ENCODE measurements at regions not wholly inside any gene's neighbourhood (a gene's known extent, or its start where the extent isn't known, plus 50 kb on each side); places are given as distances from the start of the nearest gene placed in this dataset.

GRCh38 chr3:86744051-86744450 lies 246.9 kb downstream of the VGLL3 start:
- no peak for DNase-seq
- Histone ChIP-seq H3K27ac (ENCODE audit: low read depth in 1 of 2, low read length in 2 of 2) (no peak overlapping the region), H3K9me3 (ENCODE audit: control insufficient read depth in 1 of 2, insufficient read depth in 1 of 2, low read length in 2 of 2) (peaks cover 0 to 6% of the 10 kb centered on the region in 2 experiments), H3K4me3 (ENCODE audit: low read length) (no peak overlapping the region), H3K27me3 (ENCODE audit: control insufficient read depth in 1 of 2, insufficient read depth in 2 of 2, low read length in 2 of 2) (no peaks in the 10 kb centered on the region), H3K36me3 (ENCODE audit: insufficient read depth, low read length) (no peaks in the 10 kb centered on the region), H3K4me1 (ENCODE audit: insufficient read depth, low read length) (no peaks in the 10 kb centered on the region)
- TF ChIP-seq, protein P1, sequence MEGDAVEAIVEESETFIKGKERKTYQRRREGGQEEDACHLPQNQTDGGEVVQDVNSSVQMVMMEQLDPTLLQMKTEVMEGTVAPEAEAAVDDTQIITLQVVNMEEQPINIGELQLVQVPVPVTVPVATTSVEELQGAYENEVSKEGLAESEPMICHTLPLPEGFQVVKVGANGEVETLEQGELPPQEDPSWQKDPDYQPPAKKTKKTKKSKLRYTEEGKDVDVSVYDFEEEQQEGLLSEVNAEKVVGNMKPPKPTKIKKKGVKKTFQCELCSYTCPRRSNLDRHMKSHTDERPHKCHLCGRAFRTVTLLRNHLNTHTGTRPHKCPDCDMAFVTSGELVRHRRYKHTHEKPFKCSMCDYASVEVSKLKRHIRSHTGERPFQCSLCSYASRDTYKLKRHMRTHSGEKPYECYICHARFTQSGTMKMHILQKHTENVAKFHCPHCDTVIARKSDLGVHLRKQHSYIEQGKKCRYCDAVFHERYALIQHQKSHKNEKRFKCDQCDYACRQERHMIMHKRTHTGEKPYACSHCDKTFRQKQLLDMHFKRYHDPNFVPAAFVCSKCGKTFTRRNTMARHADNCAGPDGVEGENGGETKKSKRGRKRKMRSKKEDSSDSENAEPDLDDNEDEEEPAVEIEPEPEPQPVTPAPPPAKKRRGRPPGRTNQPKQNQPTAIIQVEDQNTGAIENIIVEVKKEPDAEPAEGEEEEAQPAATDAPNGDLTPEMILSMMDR (IDR thresholded peaks at IDR 0.05), result no peak
- no peak for ATAC-seq (ENCODE audit: poor library complexity)
- POLR2A ChIA-PET, result no interaction called here
- Mint-ChIP-seq H3K27me3 (no peaks in the 10 kb centered on the region), H3K36me3 (ENCODE audit: low read depth) (no peaks in the 10 kb centered on the region), H3K4me1 (ENCODE audit: low read depth) (no peaks in the 10 kb centered on the region), H3K27ac (no peak overlapping the region), H3K9me3 (peaks cover 6% of the 10 kb centered on the region), H3K4me3 (no peak overlapping the region)
- intact Hi-C loops (cut with DNase I, micrococcal nuclease), result no loop called here
- CTCF ChIA-PET, result no interaction called here

DNA sequence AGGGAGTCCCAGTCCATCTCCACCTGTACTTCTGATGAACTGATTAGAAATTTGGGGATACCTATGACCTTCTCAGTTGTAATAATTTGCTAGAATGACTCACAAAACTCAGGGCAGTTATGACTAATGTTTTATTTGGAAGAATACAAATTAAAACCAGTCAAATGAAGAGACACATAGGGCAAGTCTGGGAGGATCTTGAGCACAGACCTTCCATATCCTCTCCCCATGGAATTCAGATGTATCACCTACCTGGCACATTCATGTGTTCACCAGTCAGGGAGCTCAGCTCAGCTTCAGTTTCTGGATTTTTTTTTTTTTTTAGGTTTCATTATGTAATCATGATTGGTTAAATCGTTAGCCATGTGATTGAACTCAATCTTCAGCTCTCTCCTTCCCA lies 247.7 kb downstream of the VGLL3 start:
- Histone ChIP-seq H3K4me1 (ENCODE audit: insufficient read depth, low read length) (no peaks in the 10 kb centered on the region), H3K36me3 (ENCODE audit: insufficient read depth, low read length) (no peaks in the 10 kb centered on the region), H3K27ac (ENCODE audit: low read depth in 1 of 2, low read length in 2 of 2) (no peak overlapping the region), H3K4me3 (ENCODE audit: low read length) (no peak overlapping the region), H3K9me3 (ENCODE audit: control insufficient read depth in 1 of 2, insufficient read depth in 1 of 2, low read length in 2 of 2) (peaks cover 0 to 6% of the 10 kb centered on the region in 2 experiments), H3K27me3 (ENCODE audit: control insufficient read depth in 1 of 2, insufficient read depth in 2 of 2, low read length in 2 of 2) (no peaks in the 10 kb centered on the region)
- TF ChIP-seq, protein P1 (IDR thresholded peaks at IDR 0.05), result no peak
- Mint-ChIP-seq H3K27ac (no peak overlapping the region), H3K36me3 (ENCODE audit: low read depth) (no peaks in the 10 kb centered on the region), H3K27me3 (no peaks in the 10 kb centered on the region), H3K4me1 (ENCODE audit: low read depth) (no peaks in the 10 kb centered on the region), H3K9me3 (peaks cover 4% of the 10 kb centered on the region), H3K4me3 (no peak overlapping the region)
- CTCF ChIA-PET, result no interaction called here
- intact Hi-C loops (cut with DNase I, micrococcal nuclease), result no loop called here
- POLR2A ChIA-PET, result no interaction called here
- DNase-seq, result no peak
- no peak for ATAC-seq (ENCODE audit: poor library complexity)

GRCh38 chr3:86740751-86741150 lies 250.2 kb downstream of the VGLL3 start:
- CTCF ChIA-PET, result no interaction called here
- no peak for ATAC-seq (ENCODE audit: poor library complexity)
- Mint-ChIP-seq H3K9me3 (no peaks in the 10 kb centered on the region), H3K4me1 (ENCODE audit: low read depth) (no peaks in the 10 kb centered on the region), H3K36me3 (ENCODE audit: low read depth) (no peaks in the 10 kb centered on the region), H3K4me3 (no peak overlapping the region), H3K27ac (no peak overlapping the region), H3K27me3 (no peaks in the 10 kb centered on the region)
- no peak for DNase-seq
- intact Hi-C loops (cut with DNase I, micrococcal nuclease), result no loop called here
- Histone ChIP-seq H3K27me3 (ENCODE audit: control insufficient read depth in 1 of 2, insufficient read depth in 2 of 2, low read length in 2 of 2) (no peaks in the 10 kb centered on the region), H3K4me1 (ENCODE audit: insufficient read depth, low read length) (no peaks in the 10 kb centered on the region), H3K9me3 (ENCODE audit: control insufficient read depth in 1 of 2, insufficient read depth in 1 of 2, low read length in 2 of 2) (no peaks in the 10 kb centered on the region), H3K27ac (ENCODE audit: low read depth in 1 of 2, low read length in 2 of 2) (no peak overlapping the region), H3K36me3 (ENCODE audit: insufficient read depth, low read length) (no peaks in the 10 kb centered on the region), H3K4me3 (ENCODE audit: low read length) (no peak overlapping the region)
- POLR2A ChIA-PET, result no interaction called here
- TF ChIP-seq, protein P1 (IDR thresholded peaks at IDR 0.05), result no peak

All from CD4-positive, alpha-beta T cell (primary cell).